WTC11 (cell line): ENCODE measurements at regions not wholly inside any gene's neighbourhood (a gene's known extent, or its start where the extent isn't known, plus 50 kb on each side); places are given as distances from the start of the nearest gene placed in this dataset.

Source experiments
- CDX4 ChIP-seq: fragments of 250-450 bp; sonication (Bioruptor Pico); IDR thresholded peaks from 2 replicates; pipeline ENCODE4 v1.9.0; 2021; ENCODE audit warnings: moderate library complexity, mild to moderate bottlenecking, inconsistent platforms, borderline replicate concordance
- KAT7 ChIP-seq: sonication (generic); formaldehyde crosslinking; IDR thresholded peaks from 2 replicates; pipeline ENCODE4 v1.8.1; 2023; ENCODE audit warnings: missing genetic modification reagents, mild to moderate bottlenecking, borderline replicate concordance
- MXD4 ChIP-seq: fragments of 250-450 bp; sonication (Bioruptor Pico); IDR thresholded peaks from 2 replicates; pipeline ENCODE4 v1.8.0; 2021; ENCODE audit warnings: mild to moderate bottlenecking, moderate library complexity, borderline replicate concordance
- RELA ChIP-seq: sonication (generic); formaldehyde crosslinking; IDR thresholded peaks from 2 replicates; pipeline ENCODE4 v1.8.1; 2022; ENCODE audit warnings: missing genetic modification reagents, mild to moderate bottlenecking, borderline replicate concordance
- RORB ChIP-seq: fragments of 250-450 bp; sonication (Bioruptor Pico); IDR thresholded peaks from 2 replicates; pipeline ENCODE4 v1.9.0; 2021; ENCODE audit warnings: mild to moderate bottlenecking
- TEAD4 ChIP-seq: sonication (generic); formaldehyde crosslinking; IDR thresholded peaks from 2 replicates; pipeline ENCODE4 v1.8.0; 2022; ENCODE audit warnings: mild to moderate bottlenecking, missing genetic modification reagents
- USF2 ChIP-seq: sonication (generic); formaldehyde crosslinking; IDR thresholded peaks from 2 replicates; pipeline ENCODE4 v1.8.1; 2023; ENCODE audit warnings: mild to moderate bottlenecking, missing genetic modification reagents, moderate library complexity
- ZNF121 ChIP-seq: sonication (generic); formaldehyde crosslinking; IDR thresholded peaks from 2 replicates; pipeline ENCODE4 v1.8.0; 2023; ENCODE audit warnings: missing genetic modification reagents
- ZNF281 ChIP-seq: sonication (generic); formaldehyde crosslinking; IDR thresholded peaks from 2 replicates; pipeline ENCODE4 v1.8.0; 2023; ENCODE audit warnings: mild to moderate bottlenecking, missing genetic modification reagents
- TF ChIP-seq, protein P1 (sequence below): fragments of 250-450 bp; sonication (Bioruptor Pico); IDR thresholded peaks from 2 replicates; pipeline ENCODE4 v1.9.0; 2021; ENCODE audit warnings: mild to moderate bottlenecking, borderline replicate concordance
- TF ChIP-seq, protein P2 (sequence below): sonication (generic); formaldehyde crosslinking; IDR thresholded peaks from 2 replicates; pipeline ENCODE4 v1.8.1; 2022; ENCODE audit warnings: missing genetic modification reagents, borderline replicate concordance
- TF ChIP-seq, protein P3 (sequence below): fragments of 200-600 bp; IDR thresholded peaks from 2 replicates; pipeline ENCODE4 v1.8.0; 2022; ENCODE audit warnings: antibody characterized with exemption
- TF ChIP-seq, protein P4 (sequence below): sonication (generic); formaldehyde crosslinking; conservative IDR thresholded peaks from 2 replicates; pipeline ENCODE4 v1.8.1; 2023; ENCODE audit warnings: mild to moderate bottlenecking, low read depth, missing genetic modification reagents, moderate library complexity

DNA sequence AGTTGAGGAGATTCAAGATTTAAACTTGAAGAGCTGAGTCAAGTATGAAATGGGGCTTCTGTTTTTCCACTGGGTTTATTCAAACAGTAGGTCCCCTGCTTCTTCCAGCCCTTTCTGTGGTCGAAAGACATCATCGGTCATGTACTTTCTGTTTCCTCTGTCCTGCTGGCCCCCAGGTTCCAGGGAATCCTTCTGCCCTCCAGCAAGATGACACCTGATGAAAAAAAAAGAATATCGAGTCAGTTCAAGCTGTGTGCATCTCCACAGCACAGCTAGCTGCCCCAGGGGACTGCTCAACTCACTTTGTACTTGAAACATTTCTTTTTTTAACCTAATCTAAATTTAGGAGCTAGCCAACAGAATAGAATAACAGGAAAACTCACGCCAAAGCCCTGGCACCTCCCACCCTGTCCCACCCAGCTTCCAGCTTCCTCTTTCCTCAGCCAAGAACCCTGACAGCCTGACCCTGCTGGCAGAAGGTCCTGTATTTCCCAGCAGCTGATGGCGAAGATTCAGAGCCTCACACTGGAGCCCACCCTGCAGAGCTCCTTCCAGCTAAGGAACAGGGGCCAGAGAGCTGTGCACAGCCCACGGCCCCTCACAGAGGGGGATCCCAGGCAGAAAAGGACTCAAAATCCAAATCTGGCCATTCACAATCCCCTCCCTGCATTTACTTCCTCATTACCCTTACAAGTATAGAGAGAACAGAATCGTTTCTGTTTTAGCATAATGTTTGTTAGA, 176.5 kb downstream of the PSMG1 start (continued):
- TF ChIP-seq, protein P1, sequence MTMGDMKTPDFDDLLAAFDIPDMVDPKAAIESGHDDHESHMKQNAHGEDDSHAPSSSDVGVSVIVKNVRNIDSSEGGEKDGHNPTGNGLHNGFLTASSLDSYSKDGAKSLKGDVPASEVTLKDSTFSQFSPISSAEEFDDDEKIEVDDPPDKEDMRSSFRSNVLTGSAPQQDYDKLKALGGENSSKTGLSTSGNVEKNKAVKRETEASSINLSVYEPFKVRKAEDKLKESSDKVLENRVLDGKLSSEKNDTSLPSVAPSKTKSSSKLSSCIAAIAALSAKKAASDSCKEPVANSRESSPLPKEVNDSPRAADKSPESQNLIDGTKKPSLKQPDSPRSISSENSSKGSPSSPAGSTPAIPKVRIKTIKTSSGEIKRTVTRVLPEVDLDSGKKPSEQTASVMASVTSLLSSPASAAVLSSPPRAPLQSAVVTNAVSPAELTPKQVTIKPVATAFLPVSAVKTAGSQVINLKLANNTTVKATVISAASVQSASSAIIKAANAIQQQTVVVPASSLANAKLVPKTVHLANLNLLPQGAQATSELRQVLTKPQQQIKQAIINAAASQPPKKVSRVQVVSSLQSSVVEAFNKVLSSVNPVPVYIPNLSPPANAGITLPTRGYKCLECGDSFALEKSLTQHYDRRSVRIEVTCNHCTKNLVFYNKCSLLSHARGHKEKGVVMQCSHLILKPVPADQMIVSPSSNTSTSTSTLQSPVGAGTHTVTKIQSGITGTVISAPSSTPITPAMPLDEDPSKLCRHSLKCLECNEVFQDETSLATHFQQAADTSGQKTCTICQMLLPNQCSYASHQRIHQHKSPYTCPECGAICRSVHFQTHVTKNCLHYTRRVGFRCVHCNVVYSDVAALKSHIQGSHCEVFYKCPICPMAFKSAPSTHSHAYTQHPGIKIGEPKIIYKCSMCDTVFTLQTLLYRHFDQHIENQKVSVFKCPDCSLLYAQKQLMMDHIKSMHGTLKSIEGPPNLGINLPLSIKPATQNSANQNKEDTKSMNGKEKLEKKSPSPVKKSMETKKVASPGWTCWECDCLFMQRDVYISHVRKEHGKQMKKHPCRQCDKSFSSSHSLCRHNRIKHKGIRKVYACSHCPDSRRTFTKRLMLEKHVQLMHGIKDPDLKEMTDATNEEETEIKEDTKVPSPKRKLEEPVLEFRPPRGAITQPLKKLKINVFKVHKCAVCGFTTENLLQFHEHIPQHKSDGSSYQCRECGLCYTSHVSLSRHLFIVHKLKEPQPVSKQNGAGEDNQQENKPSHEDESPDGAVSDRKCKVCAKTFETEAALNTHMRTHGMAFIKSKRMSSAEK (CRISPR knock-in tag), result no peak
- TF ChIP-seq, protein P2, sequence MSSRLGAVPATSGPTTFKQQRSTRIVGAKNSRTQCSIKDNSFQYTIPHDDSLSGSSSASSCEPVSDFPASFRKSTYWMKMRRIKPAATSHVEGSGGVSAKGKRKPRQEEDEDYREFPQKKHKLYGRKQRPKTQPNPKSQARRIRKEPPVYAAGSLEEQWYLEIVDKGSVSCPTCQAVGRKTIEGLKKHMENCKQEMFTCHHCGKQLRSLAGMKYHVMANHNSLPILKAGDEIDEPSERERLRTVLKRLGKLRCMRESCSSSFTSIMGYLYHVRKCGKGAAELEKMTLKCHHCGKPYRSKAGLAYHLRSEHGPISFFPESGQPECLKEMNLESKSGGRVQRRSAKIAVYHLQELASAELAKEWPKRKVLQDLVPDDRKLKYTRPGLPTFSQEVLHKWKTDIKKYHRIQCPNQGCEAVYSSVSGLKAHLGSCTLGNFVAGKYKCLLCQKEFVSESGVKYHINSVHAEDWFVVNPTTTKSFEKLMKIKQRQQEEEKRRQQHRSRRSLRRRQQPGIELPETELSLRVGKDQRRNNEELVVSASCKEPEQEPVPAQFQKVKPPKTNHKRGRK (CRISPR knock-in tag), result no peak
- TF ChIP-seq KAT7 (CRISPR knock-in tag) (no peak), USF2 (CRISPR knock-in tag) (no peak), TEAD4 (CRISPR knock-in tag) (no peak), RELA (CRISPR knock-in tag) (no peak), ZNF281 (no peak), CDX4 (CRISPR knock-in tag) (no peak), RORB (no peak), ZNF121 (CRISPR knock-in tag) (no peak), MXD4 (CRISPR knock-in tag) (no peak)
- TF ChIP-seq, protein P3, sequence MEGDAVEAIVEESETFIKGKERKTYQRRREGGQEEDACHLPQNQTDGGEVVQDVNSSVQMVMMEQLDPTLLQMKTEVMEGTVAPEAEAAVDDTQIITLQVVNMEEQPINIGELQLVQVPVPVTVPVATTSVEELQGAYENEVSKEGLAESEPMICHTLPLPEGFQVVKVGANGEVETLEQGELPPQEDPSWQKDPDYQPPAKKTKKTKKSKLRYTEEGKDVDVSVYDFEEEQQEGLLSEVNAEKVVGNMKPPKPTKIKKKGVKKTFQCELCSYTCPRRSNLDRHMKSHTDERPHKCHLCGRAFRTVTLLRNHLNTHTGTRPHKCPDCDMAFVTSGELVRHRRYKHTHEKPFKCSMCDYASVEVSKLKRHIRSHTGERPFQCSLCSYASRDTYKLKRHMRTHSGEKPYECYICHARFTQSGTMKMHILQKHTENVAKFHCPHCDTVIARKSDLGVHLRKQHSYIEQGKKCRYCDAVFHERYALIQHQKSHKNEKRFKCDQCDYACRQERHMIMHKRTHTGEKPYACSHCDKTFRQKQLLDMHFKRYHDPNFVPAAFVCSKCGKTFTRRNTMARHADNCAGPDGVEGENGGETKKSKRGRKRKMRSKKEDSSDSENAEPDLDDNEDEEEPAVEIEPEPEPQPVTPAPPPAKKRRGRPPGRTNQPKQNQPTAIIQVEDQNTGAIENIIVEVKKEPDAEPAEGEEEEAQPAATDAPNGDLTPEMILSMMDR, result no peak
- TF ChIP-seq, protein P4, sequence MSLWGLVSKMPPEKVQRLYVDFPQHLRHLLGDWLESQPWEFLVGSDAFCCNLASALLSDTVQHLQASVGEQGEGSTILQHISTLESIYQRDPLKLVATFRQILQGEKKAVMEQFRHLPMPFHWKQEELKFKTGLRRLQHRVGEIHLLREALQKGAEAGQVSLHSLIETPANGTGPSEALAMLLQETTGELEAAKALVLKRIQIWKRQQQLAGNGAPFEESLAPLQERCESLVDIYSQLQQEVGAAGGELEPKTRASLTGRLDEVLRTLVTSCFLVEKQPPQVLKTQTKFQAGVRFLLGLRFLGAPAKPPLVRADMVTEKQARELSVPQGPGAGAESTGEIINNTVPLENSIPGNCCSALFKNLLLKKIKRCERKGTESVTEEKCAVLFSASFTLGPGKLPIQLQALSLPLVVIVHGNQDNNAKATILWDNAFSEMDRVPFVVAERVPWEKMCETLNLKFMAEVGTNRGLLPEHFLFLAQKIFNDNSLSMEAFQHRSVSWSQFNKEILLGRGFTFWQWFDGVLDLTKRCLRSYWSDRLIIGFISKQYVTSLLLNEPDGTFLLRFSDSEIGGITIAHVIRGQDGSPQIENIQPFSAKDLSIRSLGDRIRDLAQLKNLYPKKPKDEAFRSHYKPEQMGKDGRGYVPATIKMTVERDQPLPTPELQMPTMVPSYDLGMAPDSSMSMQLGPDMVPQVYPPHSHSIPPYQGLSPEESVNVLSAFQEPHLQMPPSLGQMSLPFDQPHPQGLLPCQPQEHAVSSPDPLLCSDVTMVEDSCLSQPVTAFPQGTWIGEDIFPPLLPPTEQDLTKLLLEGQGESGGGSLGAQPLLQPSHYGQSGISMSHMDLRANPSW (CRISPR knock-in tag), result no peak
